ENCODE measurements at regions not wholly inside any gene's neighbourhood (a gene's known extent, or its start where the extent isn't known, plus 50 kb on each side); places are given as distances from the start of the nearest gene placed in this dataset.

DNA sequence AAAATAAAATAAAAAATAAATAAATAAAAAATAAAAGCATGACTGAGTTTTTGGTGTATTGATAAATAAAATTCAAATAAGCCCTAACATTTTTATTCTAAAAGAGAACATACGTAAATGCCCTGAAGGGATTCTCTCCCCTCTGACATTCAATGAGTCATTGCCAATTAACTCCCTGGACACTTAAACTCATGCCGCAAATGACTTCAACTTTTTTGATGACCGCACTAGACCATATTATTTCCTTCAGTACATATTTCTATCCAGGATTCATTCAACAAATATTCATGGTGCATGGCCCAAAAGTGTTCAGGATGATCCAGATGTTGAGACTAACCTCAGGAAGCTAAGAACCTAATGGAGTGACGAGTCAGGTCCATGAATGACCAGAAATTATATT is 195.9 kb upstream of the LRRN1 start:
- H3K9me3 Mint-ChIP-seq: peaks cover 0 to 22% (median 9%) of the 10 kb centered on the region in 7 donors
- no peak overlapping the region for H3K27ac Mint-ChIP-seq
- H3K36me3 Mint-ChIP-seq: no peaks in the 10 kb centered on the region
- no peaks in the 10 kb centered on the region for H3K4me1 Mint-ChIP-seq
- Histone ChIP-seq H3K4me1 (ENCODE audit: control insufficient read depth, insufficient read depth, low read length, poor library complexity, severe bottlenecking) (no peaks in the 10 kb centered on the region), H3K27ac (ENCODE audit: insufficient read depth, low read length, poor library complexity, severe bottlenecking) (no peak overlapping the region), H3K9me3 (ENCODE audit: control insufficient read depth in 2 of 2, low read length in 2 of 2) (peaks cover 0 to 2% of the 10 kb centered on the region in 2 experiments), H3K27me3 (ENCODE audit: control insufficient read depth, insufficient read depth, low read length) (no peaks in the 10 kb centered on the region), H3K4me3 (ENCODE audit: low read depth, low read length) (no peak overlapping the region), H3K36me3 (ENCODE audit: control insufficient read depth, insufficient read depth, low read length) (no peaks in the 10 kb centered on the region)
- no peak overlapping the region for H3K4me3 Mint-ChIP-seq
- ATAC-seq (ENCODE audit: low read depth in 2 of 2) (no peak), DNase-seq (no peak)
- no peaks in the 10 kb centered on the region for H3K27me3 Mint-ChIP-seq

DNA sequence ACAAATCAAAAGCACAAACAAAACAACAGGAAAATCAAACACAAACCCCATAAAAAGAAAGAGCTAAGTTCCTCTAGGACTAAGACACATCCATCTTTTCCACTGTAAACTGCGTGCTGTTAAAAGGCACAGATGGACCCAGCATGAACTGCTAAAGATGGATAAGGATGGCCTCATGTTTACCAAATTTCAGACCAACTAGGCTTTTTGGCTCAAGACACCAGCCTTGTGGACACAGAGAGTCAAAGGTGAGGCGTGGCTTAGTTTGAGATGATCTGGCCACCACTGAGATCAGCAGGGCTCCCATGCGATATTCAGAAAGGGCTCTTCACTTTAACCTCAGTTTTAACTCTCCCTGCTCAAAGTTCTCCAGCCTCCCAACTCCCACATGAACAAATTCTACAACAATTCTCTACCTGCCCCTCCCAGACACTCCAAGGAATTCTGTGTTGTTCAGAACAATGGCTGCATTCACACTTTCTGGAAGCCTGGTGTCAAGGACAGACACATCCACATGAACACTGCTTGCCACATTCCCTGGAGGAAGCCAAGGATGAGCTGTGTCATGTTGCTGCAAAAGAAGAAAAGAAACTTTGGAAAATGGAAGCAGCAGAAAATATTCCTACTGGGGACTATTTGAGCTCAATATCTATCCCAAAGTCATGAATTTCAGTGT is 198.4 kb upstream of the LRRN1 start:
- Histone ChIP-seq H3K27ac (ENCODE audit: insufficient read depth, low read length, poor library complexity, severe bottlenecking) (no peak overlapping the region), H3K4me1 (ENCODE audit: control insufficient read depth, insufficient read depth, low read length, poor library complexity, severe bottlenecking) (no peaks in the 10 kb centered on the region), H3K9me3 (ENCODE audit: control insufficient read depth in 2 of 2, low read length in 2 of 2) (peaks cover 0 to 2% of the 10 kb centered on the region in 2 experiments), H3K27me3 (ENCODE audit: control insufficient read depth, insufficient read depth, low read length) (no peaks in the 10 kb centered on the region), H3K4me3 (ENCODE audit: low read depth, low read length) (no peak overlapping the region), H3K36me3 (ENCODE audit: control insufficient read depth, insufficient read depth, low read length) (no peaks in the 10 kb centered on the region)
- Mint-ChIP-seq H3K36me3 (no peaks in the 10 kb centered on the region), H3K4me1 (no peaks in the 10 kb centered on the region), H3K4me3 (no peak overlapping the region), H3K9me3 (peaks cover 0 to 17% (median 8%) of the 10 kb centered on the region in 7 donors), H3K27me3 (no peaks in the 10 kb centered on the region), H3K27ac (no peak overlapping the region)
- DNase-seq: no peak
- ATAC-seq (ENCODE audit: low read depth in 2 of 2): no peak

DNA sequence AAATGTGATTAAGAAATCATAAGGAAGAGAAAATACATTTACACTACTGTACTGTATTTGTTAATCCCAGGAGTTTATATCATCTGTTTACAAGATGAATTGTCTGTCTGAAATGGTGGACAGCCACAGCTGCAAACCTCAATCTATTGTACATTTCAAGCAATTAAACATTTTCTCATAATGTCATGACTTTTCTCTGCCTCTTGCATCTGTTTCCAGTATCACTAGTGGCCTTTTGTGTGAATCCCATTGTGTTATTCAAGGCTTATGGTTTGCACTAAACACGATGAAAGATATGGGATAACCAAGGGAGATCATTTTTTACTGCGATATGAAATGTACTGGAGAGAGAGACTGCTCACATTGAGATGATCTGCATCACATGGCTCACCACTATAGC is 200.2 kb upstream of the LRRN1 start:
- Histone ChIP-seq H3K9me3 (ENCODE audit: control insufficient read depth in 2 of 2, low read length in 2 of 2) (no peaks in the 10 kb centered on the region), H3K27ac (ENCODE audit: insufficient read depth, low read length, poor library complexity, severe bottlenecking) (no peak overlapping the region), H3K4me1 (ENCODE audit: control insufficient read depth, insufficient read depth, low read length, poor library complexity, severe bottlenecking) (no peaks in the 10 kb centered on the region), H3K4me3 (ENCODE audit: low read depth, low read length) (no peak overlapping the region), H3K36me3 (ENCODE audit: control insufficient read depth, insufficient read depth, low read length) (no peaks in the 10 kb centered on the region), H3K27me3 (ENCODE audit: control insufficient read depth, insufficient read depth, low read length) (no peaks in the 10 kb centered on the region)
- H3K36me3 Mint-ChIP-seq: no peaks in the 10 kb centered on the region
- no peaks in the 10 kb centered on the region for H3K4me1 Mint-ChIP-seq
- no peak overlapping the region for H3K27ac Mint-ChIP-seq
- no peak for DNase-seq
- no peak overlapping the region for H3K4me3 Mint-ChIP-seq
- no peaks in the 10 kb centered on the region for H3K27me3 Mint-ChIP-seq
- H3K9me3 Mint-ChIP-seq: peaks cover 0 to 12% (median 6%) of the 10 kb centered on the region in 7 donors
- no peak for ATAC-seq (ENCODE audit: low read depth in 2 of 2)

DNA sequence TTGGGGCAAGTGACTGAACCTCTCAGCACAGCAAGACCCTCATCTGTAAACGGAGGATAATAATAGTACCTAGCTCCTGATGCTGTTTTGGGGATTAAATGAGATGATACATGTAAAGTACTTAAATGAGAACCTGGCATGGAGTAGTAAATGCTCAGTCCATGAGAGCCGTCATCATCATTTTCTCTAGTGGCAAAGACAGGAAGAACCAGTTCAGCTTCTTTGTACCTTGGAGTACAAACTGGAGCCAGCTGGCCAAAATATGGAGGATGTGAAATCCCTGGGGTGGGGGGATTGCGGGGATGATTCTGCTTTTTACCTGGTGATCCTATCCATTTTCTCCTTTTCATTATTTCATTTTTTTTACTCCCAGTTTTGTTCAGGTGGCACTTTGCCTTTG is 204.2 kb upstream of the LRRN1 start:
- no peak overlapping the region for H3K27ac ChIP-seq (ENCODE audit: insufficient read depth, low read length, poor library complexity, severe bottlenecking)
- no peaks in the 10 kb centered on the region for H3K4me1 ChIP-seq (ENCODE audit: control insufficient read depth, insufficient read depth, low read length, poor library complexity, severe bottlenecking)
- H3K27ac Mint-ChIP-seq: no peak overlapping the region
- no peaks in the 10 kb centered on the region for H3K36me3 ChIP-seq (ENCODE audit: control insufficient read depth, insufficient read depth, low read length)
- H3K9me3 Mint-ChIP-seq: peaks cover 0 to 19% (median 4%) of the 10 kb centered on the region in 7 donors
- H3K4me1 Mint-ChIP-seq: no peaks in the 10 kb centered on the region
- no peaks in the 10 kb centered on the region for H3K36me3 Mint-ChIP-seq
- H3K4me3 Mint-ChIP-seq: no peak overlapping the region
- H3K9me3 ChIP-seq (ENCODE audit: control insufficient read depth in 2 of 2, low read length in 2 of 2): no peaks in the 10 kb centered on the region
- H3K27me3 Mint-ChIP-seq: no peaks in the 10 kb centered on the region
- no peaks in the 10 kb centered on the region for H3K27me3 ChIP-seq (ENCODE audit: control insufficient read depth, insufficient read depth, low read length)
- DNase-seq: no peak
- no peak for ATAC-seq (ENCODE audit: low read depth in 2 of 2)
- no peak overlapping the region for H3K4me3 ChIP-seq (ENCODE audit: low read depth, low read length)

DNA sequence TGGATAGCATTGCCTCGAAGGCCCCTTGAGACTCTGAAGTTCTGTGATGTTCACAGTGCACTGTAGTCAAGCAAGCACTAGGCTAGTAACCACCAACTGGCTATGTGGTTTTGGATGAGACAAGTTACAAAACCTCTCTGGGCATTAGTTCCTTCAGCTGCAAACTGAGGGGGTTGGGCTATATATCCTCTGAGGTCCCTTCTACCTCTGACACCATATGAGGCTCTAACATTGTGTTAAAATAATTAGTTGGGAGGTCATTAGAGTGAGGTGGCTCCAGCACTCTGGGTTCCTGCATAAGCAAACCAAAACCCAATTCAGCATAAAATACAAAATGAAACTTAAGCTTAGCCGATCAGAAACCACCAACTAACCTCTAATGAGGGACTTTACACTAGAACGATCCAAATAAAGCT is 209.5 kb upstream of the LRRN1 start:
- no peak overlapping the region for H3K4me3 Mint-ChIP-seq
- H3K4me1 Mint-ChIP-seq: no peaks in the 10 kb centered on the region
- H3K27me3 Mint-ChIP-seq: no peaks in the 10 kb centered on the region
- H3K4me1 ChIP-seq (ENCODE audit: control insufficient read depth, insufficient read depth, low read length, poor library complexity, severe bottlenecking): no peaks in the 10 kb centered on the region
- no peak overlapping the region for H3K27ac Mint-ChIP-seq
- no peaks in the 10 kb centered on the region for H3K36me3 Mint-ChIP-seq
- no peaks in the 10 kb centered on the region for H3K27me3 ChIP-seq (ENCODE audit: control insufficient read depth, insufficient read depth, low read length)
- ATAC-seq (ENCODE audit: low read depth in 2 of 2) (no peak), DNase-seq (no peak)
- H3K36me3 ChIP-seq (ENCODE audit: control insufficient read depth, insufficient read depth, low read length): no peaks in the 10 kb centered on the region
- no peak overlapping the region for H3K4me3 ChIP-seq (ENCODE audit: low read depth, low read length)
- no peak overlapping the region for H3K27ac ChIP-seq (ENCODE audit: insufficient read depth, low read length, poor library complexity, severe bottlenecking)
- H3K9me3 Mint-ChIP-seq: peaks cover 0 to 12% (median 4%) of the 10 kb centered on the region in 7 donors
- H3K9me3 ChIP-seq (ENCODE audit: control insufficient read depth in 2 of 2, low read length in 2 of 2): no peaks in the 10 kb centered on the region

DNA sequence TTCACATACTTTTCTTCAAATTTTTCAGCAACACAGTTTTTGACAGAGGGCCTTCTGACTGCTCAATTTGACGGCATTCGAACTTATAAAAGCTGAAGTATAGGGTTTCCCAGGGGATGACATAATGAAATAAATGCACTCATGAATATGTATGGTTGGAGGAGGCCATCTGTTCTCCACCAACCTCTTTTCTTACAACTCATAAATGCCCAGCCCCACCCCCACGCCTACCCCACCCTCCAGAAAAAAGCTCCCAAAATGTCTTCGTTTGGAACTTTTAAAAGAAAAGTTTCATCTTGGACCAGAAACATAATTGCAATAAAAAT is 211.6 kb upstream of the LRRN1 start:
- Histone ChIP-seq H3K36me3 (ENCODE audit: control insufficient read depth, insufficient read depth, low read length) (no peaks in the 10 kb centered on the region), H3K27ac (ENCODE audit: insufficient read depth, low read length, poor library complexity, severe bottlenecking) (no peak overlapping the region), H3K9me3 (ENCODE audit: control insufficient read depth in 2 of 2, low read length in 2 of 2) (no peaks in the 10 kb centered on the region), H3K4me1 (ENCODE audit: control insufficient read depth, insufficient read depth, low read length, poor library complexity, severe bottlenecking) (no peaks in the 10 kb centered on the region), H3K4me3 (ENCODE audit: low read depth, low read length) (no peak overlapping the region), H3K27me3 (ENCODE audit: control insufficient read depth, insufficient read depth, low read length) (no peaks in the 10 kb centered on the region)
- Mint-ChIP-seq H3K4me1 (no peaks in the 10 kb centered on the region), H3K36me3 (no peaks in the 10 kb centered on the region), H3K4me3 (no peak overlapping the region), H3K9me3 (peaks cover 0 to 10% (median 4%) of the 10 kb centered on the region in 7 donors), H3K27me3 (no peaks in the 10 kb centered on the region), H3K27ac (no peak overlapping the region)
- DNase-seq (no peak), ATAC-seq (ENCODE audit: low read depth in 2 of 2) (no peak)

DNA sequence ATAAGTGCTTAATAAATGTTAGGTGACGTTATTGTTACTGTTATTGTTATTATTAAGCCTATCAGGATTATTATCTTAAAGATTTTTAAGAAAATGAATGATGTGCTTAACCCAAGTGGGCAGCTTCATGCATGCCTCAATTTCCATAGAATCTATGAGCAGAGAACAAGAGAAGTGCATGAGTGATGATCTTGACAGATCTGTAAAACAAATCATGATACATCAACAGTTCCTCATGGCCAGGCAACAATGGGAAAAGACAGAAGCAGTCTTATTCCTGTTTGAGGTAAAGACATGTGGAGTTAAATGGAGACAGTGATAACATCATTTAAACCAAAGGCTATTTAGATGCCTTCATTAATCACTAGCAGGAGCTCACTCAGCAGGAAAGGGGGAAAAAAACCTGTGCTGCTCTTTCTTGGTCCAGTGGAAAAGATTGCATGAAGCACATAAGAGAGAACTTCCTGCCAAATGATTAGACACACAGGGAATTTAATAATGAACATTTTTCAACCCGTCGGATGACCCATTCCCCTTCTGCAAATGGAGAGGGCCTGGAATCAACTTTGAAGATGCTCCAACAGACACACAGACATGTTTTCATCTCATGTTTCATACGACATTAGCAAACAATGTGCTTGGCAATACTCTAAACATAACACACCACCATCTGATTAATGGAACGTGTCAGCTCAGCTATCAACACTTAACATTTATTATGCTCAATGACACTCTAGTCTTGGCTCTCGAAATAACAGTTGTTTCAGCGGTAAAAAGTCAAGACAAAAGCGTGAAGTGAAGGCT is 212.2 kb upstream of the LRRN1 start:
- H3K36me3 Mint-ChIP-seq: no peaks in the 10 kb centered on the region
- no peaks in the 10 kb centered on the region for H3K4me1 Mint-ChIP-seq
- Histone ChIP-seq H3K27me3 (ENCODE audit: control insufficient read depth, insufficient read depth, low read length) (no peaks in the 10 kb centered on the region), H3K9me3 (ENCODE audit: control insufficient read depth in 2 of 2, low read length in 2 of 2) (no peaks in the 10 kb centered on the region), H3K4me3 (ENCODE audit: low read depth, low read length) (no peak overlapping the region), H3K27ac (ENCODE audit: insufficient read depth, low read length, poor library complexity, severe bottlenecking) (no peak overlapping the region), H3K36me3 (ENCODE audit: control insufficient read depth, insufficient read depth, low read length) (no peaks in the 10 kb centered on the region), H3K4me1 (ENCODE audit: control insufficient read depth, insufficient read depth, low read length, poor library complexity, severe bottlenecking) (no peaks in the 10 kb centered on the region)
- no peaks in the 10 kb centered on the region for H3K27me3 Mint-ChIP-seq
- DNase-seq (no peak), ATAC-seq (ENCODE audit: low read depth in 2 of 2) (no peak)
- no peak overlapping the region for H3K27ac Mint-ChIP-seq
- peaks cover 0 to 7% (median 4%) of the 10 kb centered on the region in 7 donors for H3K9me3 Mint-ChIP-seq
- H3K4me3 Mint-ChIP-seq: no peak overlapping the region

DNA sequence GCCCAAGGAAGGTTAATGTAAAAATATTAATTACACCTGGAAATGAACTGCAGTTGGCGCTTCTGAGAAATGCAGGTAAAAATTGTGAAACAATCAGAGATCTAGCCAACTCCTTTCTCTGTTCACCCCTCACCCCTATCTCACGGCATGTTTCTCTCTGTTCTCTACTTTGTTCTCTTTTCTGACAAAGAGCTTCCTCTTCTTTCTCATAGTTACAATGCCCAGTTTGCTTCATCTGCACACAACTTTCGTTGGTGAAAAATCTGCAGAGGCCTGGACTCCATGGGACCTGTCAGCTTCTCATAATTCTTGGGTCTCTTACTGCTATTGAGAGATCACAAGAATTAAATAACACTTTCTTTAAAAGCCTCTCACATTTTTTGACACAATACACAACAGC is 212.9 kb upstream of the LRRN1 start:
- Mint-ChIP-seq H3K36me3 (no peaks in the 10 kb centered on the region), H3K27ac (no peak overlapping the region), H3K27me3 (no peaks in the 10 kb centered on the region), H3K9me3 (peaks cover 0 to 6% (median 4%) of the 10 kb centered on the region in 7 donors), H3K4me3 (no peak overlapping the region), H3K4me1 (no peaks in the 10 kb centered on the region)
- DNase-seq (no peak), ATAC-seq (ENCODE audit: low read depth in 2 of 2) (no peak)
- Histone ChIP-seq H3K4me3 (ENCODE audit: low read depth, low read length) (no peak overlapping the region), H3K27me3 (ENCODE audit: control insufficient read depth, insufficient read depth, low read length) (no peaks in the 10 kb centered on the region), H3K9me3 (ENCODE audit: control insufficient read depth in 2 of 2, low read length in 2 of 2) (no peaks in the 10 kb centered on the region), H3K36me3 (ENCODE audit: control insufficient read depth, insufficient read depth, low read length) (no peaks in the 10 kb centered on the region), H3K27ac (ENCODE audit: insufficient read depth, low read length, poor library complexity, severe bottlenecking) (no peak overlapping the region), H3K4me1 (ENCODE audit: control insufficient read depth, insufficient read depth, low read length, poor library complexity, severe bottlenecking) (no peaks in the 10 kb centered on the region)
